ENCODE measurements at regions not wholly inside any gene's neighbourhood (a gene's known extent, or its start where the extent isn't known, plus 50 kb on each side); places are given as distances from the start of the nearest gene placed in this dataset.

DNA sequence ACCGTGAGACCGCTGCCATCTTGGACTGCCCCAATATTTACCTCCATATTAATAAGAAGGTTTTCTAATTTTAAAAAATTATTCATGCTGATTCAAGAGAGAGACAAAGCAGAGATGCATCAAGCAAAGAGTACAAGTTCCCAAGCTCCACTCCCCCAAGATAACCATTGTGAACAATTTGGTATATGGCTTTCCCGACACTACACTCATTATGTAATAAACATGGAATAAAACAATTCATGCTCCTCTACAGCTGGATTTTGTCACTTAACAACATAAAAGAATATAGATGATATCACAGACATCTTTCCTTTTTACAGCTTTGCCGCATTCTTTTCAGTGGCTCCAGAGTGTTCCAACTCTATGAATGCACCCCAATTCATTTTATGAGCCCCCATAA lies 307.6 kb downstream of the FGFR2 start:
- H3K79me2 ChIP-seq (ENCODE audit: insufficient read depth, low read length) = no peaks in the 10 kb centered on the region
- no peaks in the 10 kb centered on the region for H3K27me3 ChIP-seq (ENCODE audit: insufficient read depth, low read length)
- H3K9me2 ChIP-seq (ENCODE audit: low read depth, low read length) = no peaks in the 10 kb centered on the region
- H3K9ac ChIP-seq (ENCODE audit: low read length) = no peak overlapping the region
- no peak overlapping the region for H3K4me3 ChIP-seq (ENCODE audit: low read depth, low read length, poor library complexity, severe bottlenecking)
- H3K9me3 ChIP-seq (ENCODE audit: low read length) = no peaks in the 10 kb centered on the region
- no peaks in the 10 kb centered on the region for H3F3A ChIP-seq (ENCODE audit: insufficient read depth, low read length)
- no peak overlapping the region for H3K27ac ChIP-seq (ENCODE audit: low read depth, low read length, poor library complexity, severe bottlenecking)
- H2AFZ ChIP-seq (ENCODE audit: low read length) = no peak overlapping the region
- no peaks in the 10 kb centered on the region for H4K20me1 ChIP-seq (ENCODE audit: insufficient read depth, low read length)
- TF ChIP-seq, protein P1, sequence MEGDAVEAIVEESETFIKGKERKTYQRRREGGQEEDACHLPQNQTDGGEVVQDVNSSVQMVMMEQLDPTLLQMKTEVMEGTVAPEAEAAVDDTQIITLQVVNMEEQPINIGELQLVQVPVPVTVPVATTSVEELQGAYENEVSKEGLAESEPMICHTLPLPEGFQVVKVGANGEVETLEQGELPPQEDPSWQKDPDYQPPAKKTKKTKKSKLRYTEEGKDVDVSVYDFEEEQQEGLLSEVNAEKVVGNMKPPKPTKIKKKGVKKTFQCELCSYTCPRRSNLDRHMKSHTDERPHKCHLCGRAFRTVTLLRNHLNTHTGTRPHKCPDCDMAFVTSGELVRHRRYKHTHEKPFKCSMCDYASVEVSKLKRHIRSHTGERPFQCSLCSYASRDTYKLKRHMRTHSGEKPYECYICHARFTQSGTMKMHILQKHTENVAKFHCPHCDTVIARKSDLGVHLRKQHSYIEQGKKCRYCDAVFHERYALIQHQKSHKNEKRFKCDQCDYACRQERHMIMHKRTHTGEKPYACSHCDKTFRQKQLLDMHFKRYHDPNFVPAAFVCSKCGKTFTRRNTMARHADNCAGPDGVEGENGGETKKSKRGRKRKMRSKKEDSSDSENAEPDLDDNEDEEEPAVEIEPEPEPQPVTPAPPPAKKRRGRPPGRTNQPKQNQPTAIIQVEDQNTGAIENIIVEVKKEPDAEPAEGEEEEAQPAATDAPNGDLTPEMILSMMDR (IDR thresholded peaks at IDR 0.05; ENCODE audit: low read length) = no peak
- TF ChIP-seq EZH2 (IDR thresholded peaks at IDR 0.05; ENCODE audit: borderline replicate concordance, low read length) = no peak
- H3K4me2 ChIP-seq (ENCODE audit: low read length) = no peak overlapping the region
- H3K4me1 ChIP-seq (ENCODE audit: insufficient read depth, low read length, severe bottlenecking) = no peaks in the 10 kb centered on the region
- no peaks in the 10 kb centered on the region for H3K36me3 ChIP-seq (ENCODE audit: insufficient read depth, low read length)

DNA sequence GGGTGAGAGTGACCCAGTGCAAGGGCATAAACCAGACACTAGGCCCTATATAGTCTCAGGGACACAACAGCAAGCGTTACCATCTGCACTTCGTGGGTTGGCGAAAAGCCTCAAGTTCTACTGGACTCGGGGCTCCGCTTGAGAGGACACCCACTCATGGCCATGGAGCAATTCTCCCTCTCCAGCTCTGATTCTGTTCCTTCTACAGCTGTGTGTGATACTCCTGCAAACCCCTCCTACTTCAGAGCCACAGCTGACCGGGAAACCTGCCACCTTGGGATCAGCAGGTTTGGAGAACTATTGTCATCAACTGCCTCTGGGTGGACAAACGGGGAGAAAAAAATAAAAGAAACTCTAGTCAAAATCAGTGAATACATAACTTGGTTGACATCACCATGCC lies 306.9 kb downstream of the FGFR2 start:
- Histone ChIP-seq H3K9me3 (ENCODE audit: low read length) (no peaks in the 10 kb centered on the region), H4K20me1 (ENCODE audit: insufficient read depth, low read length) (no peaks in the 10 kb centered on the region), H3K4me3 (ENCODE audit: low read depth, low read length, poor library complexity, severe bottlenecking) (no peak overlapping the region), H3K79me2 (ENCODE audit: insufficient read depth, low read length) (no peaks in the 10 kb centered on the region), H3K36me3 (ENCODE audit: insufficient read depth, low read length) (no peaks in the 10 kb centered on the region), H3K27ac (ENCODE audit: low read depth, low read length, poor library complexity, severe bottlenecking) (no peak overlapping the region), H3K9ac (ENCODE audit: low read length) (no peak overlapping the region), H3K27me3 (ENCODE audit: insufficient read depth, low read length) (no peaks in the 10 kb centered on the region), H3K4me2 (ENCODE audit: low read length) (no peak overlapping the region), H2AFZ (ENCODE audit: low read length) (no peak overlapping the region), H3K4me1 (ENCODE audit: insufficient read depth, low read length, severe bottlenecking) (no peaks in the 10 kb centered on the region), H3K9me2 (ENCODE audit: low read depth, low read length) (no peaks in the 10 kb centered on the region), H3F3A (ENCODE audit: insufficient read depth, low read length) (no peaks in the 10 kb centered on the region)
- no peak for TF ChIP-seq EZH2 (IDR thresholded peaks at IDR 0.05; ENCODE audit: borderline replicate concordance, low read length)
- TF ChIP-seq, protein P1 (IDR thresholded peaks at IDR 0.05; ENCODE audit: low read length) = no peak

DNA sequence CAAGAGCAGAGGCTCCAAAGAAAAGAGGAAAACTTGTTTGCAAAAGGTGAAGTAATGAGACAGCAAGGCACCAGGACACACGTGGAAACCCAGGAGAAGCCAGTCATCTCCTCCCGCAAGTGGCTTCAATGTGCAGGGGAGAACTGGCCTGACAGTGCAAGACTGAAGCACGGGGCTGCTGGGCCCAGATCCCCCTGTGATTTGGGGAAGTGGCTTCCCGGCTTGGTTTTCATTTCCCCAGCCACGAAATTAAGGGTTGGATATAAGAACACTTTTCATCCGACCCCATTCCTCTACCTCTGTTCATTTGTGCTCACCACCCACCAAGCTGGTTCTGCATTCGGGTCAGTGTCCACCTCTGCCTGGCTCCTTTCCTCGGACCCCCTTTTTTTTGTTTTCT lies 306.4 kb downstream of the FGFR2 start:
- Histone ChIP-seq H3K9me2 (ENCODE audit: low read depth, low read length) (no peaks in the 10 kb centered on the region), H3K4me1 (ENCODE audit: insufficient read depth, low read length, severe bottlenecking) (no peaks in the 10 kb centered on the region), H3K27ac (ENCODE audit: low read depth, low read length, poor library complexity, severe bottlenecking) (no peak overlapping the region), H3K79me2 (ENCODE audit: insufficient read depth, low read length) (no peaks in the 10 kb centered on the region), H3K4me3 (ENCODE audit: low read depth, low read length, poor library complexity, severe bottlenecking) (no peak overlapping the region), H3F3A (ENCODE audit: insufficient read depth, low read length) (no peaks in the 10 kb centered on the region), H3K27me3 (ENCODE audit: insufficient read depth, low read length) (no peaks in the 10 kb centered on the region), H3K9me3 (ENCODE audit: low read length) (no peaks in the 10 kb centered on the region), H3K4me2 (ENCODE audit: low read length) (no peak overlapping the region), H3K9ac (ENCODE audit: low read length) (no peak overlapping the region), H2AFZ (ENCODE audit: low read length) (no peak overlapping the region), H3K36me3 (ENCODE audit: insufficient read depth, low read length) (no peaks in the 10 kb centered on the region), H4K20me1 (ENCODE audit: insufficient read depth, low read length) (no peaks in the 10 kb centered on the region)
- TF ChIP-seq, protein P1 (IDR thresholded peaks at IDR 0.05; ENCODE audit: low read length) = no peak
- TF ChIP-seq EZH2 (IDR thresholded peaks at IDR 0.05; ENCODE audit: borderline replicate concordance, low read length) = no peak
